LNCaP clone FGC (cell line): ENCODE measurements at regions not wholly inside any gene's neighbourhood (a gene's known extent, or its start where the extent isn't known, plus 50 kb on each side); places are given as distances from the start of the nearest gene placed in this dataset.
"Not testable (repeated sequence)": the region's sequence is repeated elsewhere in the genome, so short reads cannot be mapped to it uniquely, and the experiment has no call there.

Source experiments
- DNase-seq: peaks from one replicate; pipeline ENCODE4 v3.0.0-alpha.2; 2011; ENCODE audit warnings: low read depth
- H3K4me3 ChIP-seq: 2 replicates; pipeline ENCODE4 v1.5.1; 2011; ENCODE audit warnings: mild to moderate bottlenecking, low read depth, low read length, control low read depth
- TF ChIP-seq, protein P1 (sequence below): IDR thresholded peaks from 2 replicates; pipeline ENCODE4 v1.5.1; 2012; ENCODE audit warnings: mild to moderate bottlenecking; ENCODE audit not compliant: control insufficient read depth, insufficient read depth; ENCODE audit errors: extremely low read depth

DNA sequence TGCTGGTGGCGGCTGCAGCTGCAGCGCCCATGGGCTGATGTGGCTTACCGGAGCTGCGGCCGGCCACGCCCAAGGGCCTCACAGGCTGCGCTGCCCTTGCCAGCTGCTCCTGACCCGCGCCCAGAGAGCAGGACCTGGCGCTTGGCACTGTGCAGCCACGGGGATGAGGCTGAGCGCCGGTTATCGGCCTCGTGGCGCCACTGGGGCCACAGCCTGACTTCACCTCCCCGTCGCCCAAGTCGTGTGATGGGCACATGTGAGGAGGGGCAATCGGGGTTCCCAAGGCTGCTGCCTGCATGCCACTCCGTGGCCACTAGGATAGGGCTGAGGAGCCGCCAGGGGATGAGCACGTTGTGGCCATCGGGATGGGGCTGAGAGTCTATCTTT is 77.2 kb upstream of the PABPC3 start:
- TF ChIP-seq, protein P1, sequence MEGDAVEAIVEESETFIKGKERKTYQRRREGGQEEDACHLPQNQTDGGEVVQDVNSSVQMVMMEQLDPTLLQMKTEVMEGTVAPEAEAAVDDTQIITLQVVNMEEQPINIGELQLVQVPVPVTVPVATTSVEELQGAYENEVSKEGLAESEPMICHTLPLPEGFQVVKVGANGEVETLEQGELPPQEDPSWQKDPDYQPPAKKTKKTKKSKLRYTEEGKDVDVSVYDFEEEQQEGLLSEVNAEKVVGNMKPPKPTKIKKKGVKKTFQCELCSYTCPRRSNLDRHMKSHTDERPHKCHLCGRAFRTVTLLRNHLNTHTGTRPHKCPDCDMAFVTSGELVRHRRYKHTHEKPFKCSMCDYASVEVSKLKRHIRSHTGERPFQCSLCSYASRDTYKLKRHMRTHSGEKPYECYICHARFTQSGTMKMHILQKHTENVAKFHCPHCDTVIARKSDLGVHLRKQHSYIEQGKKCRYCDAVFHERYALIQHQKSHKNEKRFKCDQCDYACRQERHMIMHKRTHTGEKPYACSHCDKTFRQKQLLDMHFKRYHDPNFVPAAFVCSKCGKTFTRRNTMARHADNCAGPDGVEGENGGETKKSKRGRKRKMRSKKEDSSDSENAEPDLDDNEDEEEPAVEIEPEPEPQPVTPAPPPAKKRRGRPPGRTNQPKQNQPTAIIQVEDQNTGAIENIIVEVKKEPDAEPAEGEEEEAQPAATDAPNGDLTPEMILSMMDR = no peak
- no peak for DNase-seq
- peak overlapping the region; percentile 43; the same call in 1 of the 2 replicates for H3K4me3 ChIP-seq

DNA sequence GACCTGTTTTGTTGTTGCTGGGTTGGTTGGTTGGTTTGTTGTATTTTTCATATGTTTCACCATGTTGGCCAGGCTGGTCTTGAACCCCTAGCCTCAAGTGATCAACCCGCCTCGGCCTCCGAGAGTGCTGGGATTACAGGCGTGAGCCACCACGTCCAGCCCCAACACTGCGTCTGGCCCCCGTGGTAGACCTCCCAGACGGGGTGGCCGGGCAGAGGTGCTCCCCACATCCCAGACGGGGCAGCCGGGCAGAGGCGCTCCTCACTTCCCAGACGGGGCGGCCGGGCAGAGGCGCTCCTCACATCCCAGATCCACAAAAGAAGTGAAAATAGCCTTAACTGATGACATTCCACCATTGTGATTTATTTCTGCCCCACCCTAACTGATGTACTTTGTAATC is 76.2 kb upstream of the PABPC3 start:
- not testable (repeated sequence) for DNase-seq, H3K4me3 ChIP-seq

DNA sequence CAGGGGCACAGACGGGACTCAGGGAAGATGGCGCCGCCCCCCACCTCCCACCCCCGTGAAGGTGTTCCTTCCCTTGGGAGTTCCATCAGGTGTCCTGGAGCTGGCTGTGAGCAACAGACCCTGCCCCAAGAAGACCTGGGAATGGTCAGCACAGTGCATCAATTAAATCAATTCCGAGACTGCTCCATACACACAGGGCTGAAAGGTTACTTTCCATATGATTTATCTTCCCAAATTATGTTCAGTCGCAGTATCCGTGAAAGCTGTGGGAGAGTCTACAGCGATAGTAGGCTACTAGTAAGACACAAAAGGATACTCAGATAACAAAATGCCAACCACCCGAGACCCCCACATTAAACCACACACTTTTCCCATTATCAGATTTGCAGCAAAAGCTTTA is 71.8 kb upstream of the PABPC3 start:
- H3K4me3 ChIP-seq = no peak overlapping the region
- TF ChIP-seq, protein P1 = no peak
- no peak for DNase-seq

DNA sequence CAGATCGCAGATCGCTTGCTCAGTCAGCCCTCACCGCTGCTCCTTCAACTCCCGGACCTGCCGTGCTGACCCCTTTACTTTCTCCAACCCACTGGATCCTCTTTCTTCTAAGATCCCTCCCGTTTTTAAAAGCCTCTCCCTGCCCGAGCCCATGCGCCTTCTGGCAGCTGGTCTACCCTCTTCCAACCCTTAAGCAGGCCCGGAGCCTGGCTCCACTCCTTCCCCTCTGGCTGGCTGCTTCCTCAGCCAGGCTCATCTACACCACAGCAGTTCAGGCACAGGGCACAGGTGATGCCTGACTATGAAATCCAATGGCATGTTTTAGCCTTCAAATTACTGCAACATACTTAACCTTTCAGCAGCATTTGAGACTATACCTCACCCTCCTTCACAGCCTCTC is 63.8 kb upstream of the PABPC3 start:
- no peak for DNase-seq
- TF ChIP-seq, protein P1 = no peak
- H3K4me3 ChIP-seq = no peak overlapping the region

DNA sequence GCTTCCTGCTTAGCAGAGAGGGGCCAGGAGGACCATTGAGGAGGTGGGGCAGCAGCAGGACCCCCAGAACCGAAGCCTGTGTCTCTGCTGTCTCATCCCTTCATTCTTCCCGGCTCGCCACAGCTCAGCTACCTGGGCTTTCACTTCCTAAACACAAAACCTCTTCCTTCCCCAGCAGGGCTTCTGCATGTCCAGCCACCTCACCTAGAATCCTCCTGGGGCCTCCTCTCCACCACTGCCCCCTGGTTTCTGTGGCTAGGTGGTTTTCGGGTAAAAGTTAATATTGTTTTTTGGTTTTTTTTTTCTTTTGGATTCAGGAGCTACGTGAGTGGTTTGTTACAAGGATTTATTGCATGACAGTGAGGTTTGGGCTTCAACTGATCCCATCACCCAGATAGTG is 61.8 kb upstream of the PABPC3 start:
- TF ChIP-seq, protein P1 = no peak
- no peak for DNase-seq
- no peak overlapping the region for H3K4me3 ChIP-seq

DNA sequence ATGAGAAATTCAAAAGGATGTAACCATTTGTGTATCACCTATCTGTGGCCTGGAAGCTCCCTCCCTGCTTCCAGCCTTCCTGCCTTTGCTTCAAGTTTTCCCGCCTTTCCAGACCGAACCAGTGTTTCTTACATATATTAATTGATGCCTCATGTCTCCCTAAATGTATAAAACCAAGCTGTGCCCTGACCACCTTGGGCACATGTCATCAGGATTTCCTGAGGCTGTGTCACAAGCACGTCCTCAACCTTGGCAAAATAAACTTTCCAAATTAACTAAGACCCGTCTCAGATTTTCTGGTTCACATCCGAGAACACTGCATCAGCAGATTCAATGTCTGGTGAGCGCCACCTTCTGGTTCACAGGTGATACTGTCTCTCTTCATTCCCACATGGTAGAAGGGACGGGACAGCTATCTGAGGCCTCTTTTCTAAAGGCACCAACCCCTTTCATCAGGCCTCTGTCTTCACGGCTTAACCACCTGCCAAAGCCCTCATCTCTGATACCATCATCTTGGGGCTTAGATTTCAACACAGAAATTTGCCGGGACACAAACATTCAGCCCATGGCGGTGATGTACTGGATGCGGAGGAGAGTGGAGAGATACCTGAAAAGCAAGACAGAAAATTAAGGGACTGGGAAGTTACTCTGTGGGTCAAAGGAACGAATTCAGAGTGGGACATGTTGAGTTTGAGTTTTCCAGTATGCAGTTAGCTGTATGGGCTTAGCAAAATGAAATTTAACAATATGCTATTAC is 58.7 kb upstream of the PABPC3 start:
- DNase-seq = peak; percentile 19
- TF ChIP-seq, protein P1 = peak; percentile 83

DNA sequence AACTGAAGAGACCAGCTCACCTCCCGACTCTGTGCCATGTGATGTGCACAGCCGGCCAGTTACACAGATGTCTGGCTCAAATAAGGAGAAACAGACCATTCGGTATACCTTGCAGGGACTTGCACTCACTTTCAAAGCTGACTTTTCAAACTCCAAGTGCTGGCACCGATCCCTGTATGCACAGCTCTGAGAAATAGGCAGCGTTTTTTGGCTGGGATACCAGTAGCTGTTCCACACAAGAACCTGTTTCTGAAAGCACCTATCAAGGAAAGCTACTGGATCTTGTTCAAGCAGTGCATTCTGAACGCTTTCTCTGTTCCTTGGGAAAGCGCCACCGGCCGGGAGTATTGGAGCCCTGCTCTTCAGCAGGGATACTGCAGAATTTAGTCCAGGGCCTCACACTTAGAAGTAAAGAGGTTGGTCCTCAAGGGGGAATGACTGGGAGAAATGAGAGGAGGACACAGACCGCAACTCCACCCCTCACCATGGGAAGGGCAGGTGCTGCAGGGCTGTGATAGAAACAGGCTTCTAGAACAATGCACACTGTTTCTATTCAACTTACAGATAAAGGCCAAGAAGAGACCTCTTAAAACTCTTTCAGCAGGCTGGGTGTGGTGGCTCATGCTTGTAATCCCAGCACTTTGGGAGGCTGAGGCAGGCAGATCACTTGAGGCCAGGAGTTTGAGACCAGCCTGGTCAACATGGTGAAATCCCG is 53.6 kb upstream of the PABPC3 start:
- TF ChIP-seq, protein P1 = no peak
- DNase-seq = peak; percentile 42
- H3K4me3 ChIP-seq = no peak overlapping the region

More for the DNA sequence above, 58.7 kb upstream of the PABPC3 start:
- no peak overlapping the region for H3K4me3 ChIP-seq
